BJ (cell line): ENCODE measurements at regions not wholly inside any gene's neighbourhood (a gene's known extent, or its start where the extent isn't known, plus 50 kb on each side); places are given as distances from the start of the nearest gene placed in this dataset.

Source experiments
- CTCF ChIA-PET: fragments of 350-600 bp; formaldehyde crosslinking; extraction: SDS; loops from one replicate; lab custom pipeline; 2021; ENCODE audit warnings: antibody characterized with exemption, inconsistent platforms; lab: Yijun Ruan, JAX
- POLR2A ChIA-PET: fragments of 300-600 bp; sonication (Branson Sonifier 250); formaldehyde crosslinking; extraction: SDS; loops from one replicate; lab custom pipeline; 2021; ENCODE audit warnings: antibody characterized with exemption; lab: Charles Lee
- DNase-seq: peaks from one replicate; pipeline ENCODE4 v3.0.0-alpha.2; 2011; ENCODE audit warnings: low read depth
- H3K27me3 ChIP-seq: 2 replicates; pipeline ENCODE4 v1.6.0; 2011; ENCODE audit warnings: low read length; ENCODE audit not compliant: control insufficient read depth, insufficient read depth
- H3K36me3 ChIP-seq: 2 replicates; pipeline ENCODE4 v1.5.1; 2011; ENCODE audit warnings: low read length; ENCODE audit not compliant: control insufficient read depth, insufficient read depth
- H3K4me3 ChIP-seq: 2 replicates; pipeline ENCODE4 v1.5.1; 2011; ENCODE audit warnings: low read depth, mild to moderate bottlenecking, control low read depth, low read length
- CTCF ChIP-seq: IDR thresholded peaks from 2 replicates; pipeline ENCODE4 v1.5.1; 2011; ENCODE audit warnings: low read depth, mild to moderate bottlenecking, control low read depth, inconsistent platforms, low read length, moderate library complexity; ENCODE audit not compliant: insufficient read depth

GRCh38 chr17:77301694-77302266, 161.0 kb downstream of the SEC14L1 start:
- POLR2A ChIA-PET, result no interaction called here
- H3K4me3 ChIP-seq, result no peak overlapping the region
- no peaks in the 10 kb centered on the region for H3K36me3 ChIP-seq
- DNase-seq, result no peak
- no peaks in the 10 kb centered on the region for H3K27me3 ChIP-seq
- CTCF ChIA-PET, result no interaction called here
- no peak for TF ChIP-seq CTCF

GRCh38 chr17:77302682-77303081, 161.9 kb downstream of the SEC14L1 start:
- Histone ChIP-seq H3K36me3 (no peaks in the 10 kb centered on the region), H3K27me3 (no peaks in the 10 kb centered on the region), H3K4me3 (no peak overlapping the region)
- ChIA-PET CTCF (interaction anchor here (1.3 kb wide), 1 partner anchor 15 kb away, joined by 3 read pairs; no protein-coding TSS in a partner anchor), POLR2A (no interaction called here)
- DNase-seq, result no peak
- no peak for TF ChIP-seq CTCF

GRCh38 chr17:77303620-77304019, 162.9 kb downstream of the SEC14L1 start:
- TF ChIP-seq CTCF, result no peak
- POLR2A ChIA-PET, result no interaction called here
- Histone ChIP-seq H3K36me3 (no peaks in the 10 kb centered on the region), H3K4me3 (no peak overlapping the region), H3K27me3 (no peaks in the 10 kb centered on the region)
- CTCF ChIA-PET, result interaction anchor here (1.2 to 1.3 kb wide), 2 partner anchors 16 to 19 kb away, joined by 3 read pairs; no protein-coding TSS in a partner anchor
- no peak for DNase-seq

- no peak for TF ChIP-seq CTCF
- POLR2A ChIA-PET, result no interaction called here
- H3K27me3 ChIP-seq, result no peaks in the 10 kb centered on the region
- H3K36me3 ChIP-seq, result no peaks in the 10 kb centered on the region
- CTCF ChIA-PET, result interaction anchor here (1.2 to 1.3 kb wide), 2 partner anchors 17 to 18 kb away, joined by 3 read pairs; no protein-coding TSS in a partner anchor
- no peak overlapping the region for H3K4me3 ChIP-seq
- no peak for DNase-seq
These were observed 163.4 kb downstream of the SEC14L1 start for GRCh38 chr17:77304051-77304745.

- H3K36me3 ChIP-seq, result no peaks in the 10 kb centered on the region
- no peak for TF ChIP-seq CTCF
- ChIA-PET POLR2A (no interaction called here), CTCF (interaction anchor here (1.2 kb wide), 1 partner anchor 12 kb away, joined by 3 read pairs; no protein-coding TSS in a partner anchor)
- H3K27me3 ChIP-seq, result no peaks in the 10 kb centered on the region
- H3K4me3 ChIP-seq, result no peak overlapping the region
- no peak for DNase-seq
These were observed 164.1 kb downstream of the SEC14L1 start for GRCh38 chr17:77304746-77305473.
